A549 (cell line): ENCODE measurements at regions not wholly inside any gene's neighbourhood (a gene's known extent, or its start where the extent isn't known, plus 50 kb on each side); places are given as distances from the start of the nearest gene placed in this dataset.

Experiments
- ATAC-seq, 2 experiments: fragments of 200-7000 bp in 1 of 2; fragments of >200 bp in 1 of 2; cut with Nextera tagmentation in 1 of 2; cut with Tn5 transposase in 1 of 2; 3 replicates each; pipeline versions ENCODE4 v1.8.0 to v1.9.1; 2018 to 2020; ENCODE audit warnings: mild to moderate bottlenecking in 1 of 2, moderate library complexity in 1 of 2
- CTCF ChIA-PET: fragments of 300-600 bp; sonication (Branson Sonifier 250); formaldehyde crosslinking; extraction: SDS; loops from one replicate; lab custom pipeline; 2021; ENCODE audit warnings: antibody characterized with exemption, inconsistent platforms; lab: Yijun Ruan, JAX
- POLR2A ChIA-PET: fragments of 350-600 bp; formaldehyde crosslinking; extraction: SDS; loops from one replicate; lab custom pipeline; 2021; ENCODE audit warnings: antibody characterized with exemption, inconsistent platforms; lab: Yijun Ruan, JAX
- DNase-seq, 2 experiments: peaks; one replicate each; pipeline versions ENCODE4 v3.0.0 to v3.0.0-alpha.2; 2011 to 2016; ENCODE audit warnings: low read depth in 1 of 2, low spot score in 1 of 2
- FAIRE-seq: peaks from 2 replicates; lab custom pipeline; 2011; peaks lifted over from hg19 to GRCh38; lab: Jason Lieb, UNC
- H3K27ac ChIP-seq, 2 experiments: fragments of >200 bp; sonication (Bioruptor Twin); formaldehyde crosslinking; 3 replicates each; pipeline ENCODE4 v1.5.1; 2016 to 2017
- H3K4me1 ChIP-seq: fragments of >200 bp; sonication (Bioruptor Twin); formaldehyde crosslinking; 3 replicates; pipeline ENCODE4 v1.6.1; 2016
- H3K4me2 ChIP-seq: fragments of >200 bp; sonication (Bioruptor Twin); formaldehyde crosslinking; 3 replicates; pipeline ENCODE4 v1.6.1; 2016
- H3K4me3 ChIP-seq: fragments of >200 bp; sonication (Bioruptor Twin); formaldehyde crosslinking; 3 replicates; pipeline ENCODE4 v1.5.1; 2016
- H3K9me3 ChIP-seq: fragments of >200 bp; sonication (Bioruptor Twin); formaldehyde crosslinking; 3 replicates; pipeline ENCODE4 v1.6.1; 2016
- BHLHE40 ChIP-seq: IDR thresholded peaks from 2 replicates; pipeline ENCODE4 v1.6.1; 2012; ENCODE audit warnings: low read depth, low read length, inconsistent platforms
- CBX2 ChIP-seq: fragments of 200-600 bp; sonication (generic); IDR thresholded peaks from 2 replicates; pipeline ENCODE4 v1.6.1; 2016; ENCODE audit warnings: low read depth, mild to moderate bottlenecking, borderline replicate concordance
- CBX8 ChIP-seq: fragments of 200-600 bp; sonication (generic); IDR thresholded peaks from 2 replicates; pipeline ENCODE4 v1.6.1; 2016
- CHD2 ChIP-seq: fragments of 150-350 bp; IDR thresholded peaks from 2 replicates; pipeline ENCODE4 v1.6.1; 2014; ENCODE audit warnings: low read length; ENCODE audit not compliant: partially characterized antibody
- EHMT2 ChIP-seq: fragments of 200-600 bp; sonication (generic); IDR thresholded peaks from 2 replicates; pipeline ENCODE4 v1.6.1; 2016; ENCODE audit warnings: antibody characterized with exemption, low read depth, mild to moderate bottlenecking, moderate library complexity
- EP300 ChIP-seq, 2 experiments: fragments of >200 bp; sonication (Bioruptor Twin); formaldehyde crosslinking; IDR thresholded peaks; 2 replicates in 1 of 2; 3 replicates in 1 of 2; pipeline ENCODE4 v1.6.1; 2016 to 2017
- ESRRA ChIP-seq: fragments of 150-350 bp; IDR thresholded peaks from 2 replicates; pipeline ENCODE4 v1.6.1; 2014; ENCODE audit warnings: mild to moderate bottlenecking, low read length, borderline replicate concordance
- FOSL2 ChIP-seq, 2 experiments: fragments of 450-650 bp in 1 of 2; fragments of >200 bp in 1 of 2; sonication (Bioruptor Twin) in 1 of 2; formaldehyde crosslinking; IDR thresholded peaks; 2 replicates each; pipeline versions ENCODE4 v1.5.0 to v1.6.1; 2016 to 2020; ENCODE audit warnings: mild to moderate bottlenecking in 1 of 2, moderate library complexity in 1 of 2
- FOXS1 ChIP-seq: fragments of 250-450 bp; sonication (Bioruptor Pico); IDR thresholded peaks from 2 replicates; pipeline ENCODE4 v1.5.0; 2020; ENCODE audit warnings: mild to moderate bottlenecking, moderate library complexity
- HOXA7 ChIP-seq: fragments of 250-450 bp; sonication (Bioruptor Pico); IDR thresholded peaks from 2 replicates; pipeline ENCODE4 v1.5.0; 2020; ENCODE audit warnings: mild to moderate bottlenecking, moderate library complexity
- HOXB13 ChIP-seq: fragments of 250-450 bp; sonication (Bioruptor Pico); IDR thresholded peaks from 2 replicates; pipeline ENCODE4 v1.5.0; 2020; ENCODE audit warnings: low read depth, mild to moderate bottlenecking, moderate library complexity
- HOXB5 ChIP-seq: fragments of 250-450 bp; sonication (Bioruptor Pico); IDR thresholded peaks from 2 replicates; pipeline ENCODE4 v1.5.0; 2020; ENCODE audit warnings: mild to moderate bottlenecking, moderate library complexity
- JUNB ChIP-seq: fragments of >200 bp; sonication (Bioruptor Twin); formaldehyde crosslinking; IDR thresholded peaks from 2 replicates; pipeline ENCODE4 v1.6.1; 2016
- KDM5A ChIP-seq: fragments of 200-600 bp; sonication (generic); IDR thresholded peaks from 2 replicates; pipeline ENCODE4 v1.6.1; 2016; ENCODE audit warnings: antibody characterized with exemption, mild to moderate bottlenecking
- MAFK ChIP-seq: fragments of 450-650 bp; IDR thresholded peaks from 2 replicates; pipeline ENCODE4 v1.6.1; 2014; ENCODE audit not compliant: partially characterized antibody
- NR3C1 ChIP-seq: fragments of >200 bp; sonication (Bioruptor Twin); formaldehyde crosslinking; IDR thresholded peaks from 3 replicates; pipeline ENCODE4 v1.6.1; 2017
- POLR2AphosphoS2 ChIP-seq: conservative IDR thresholded peaks from 2 replicates; pipeline ENCODE4 v1.6.1; 2012; ENCODE audit warnings: low read length, improper control_type of control experiment, inconsistent platforms
- RCOR1 ChIP-seq: fragments of 150-350 bp; IDR thresholded peaks from 2 replicates; pipeline ENCODE4 v1.6.1; 2014; ENCODE audit warnings: antibody characterized with exemption, low read length, low read depth
- RFX5 ChIP-seq: fragments of 450-650 bp; IDR thresholded peaks from 2 replicates; pipeline ENCODE4 v1.7.1; 2014; ENCODE audit warnings: antibody characterized with exemption, mild to moderate bottlenecking, moderate library complexity
- TP53 ChIP-seq: fragments of 250-450 bp; sonication (Bioruptor Pico); IDR thresholded peaks from 2 replicates; pipeline ENCODE4 v1.5.0; 2021; ENCODE audit warnings: mild to moderate bottlenecking, moderate library complexity
- USF2 ChIP-seq: fragments of 450-650 bp; IDR thresholded peaks from 2 replicates; pipeline ENCODE4 v1.6.1; 2014; ENCODE audit warnings: antibody characterized with exemption
- ZC3H11A ChIP-seq: fragments of 450-650 bp; IDR thresholded peaks from 2 replicates; pipeline ENCODE4 v1.6.1; 2014; ENCODE audit warnings: antibody characterized with exemption, mild to moderate bottlenecking
- ZNF302 ChIP-seq: fragments of 250-450 bp; sonication (Bioruptor Pico); IDR thresholded peaks from 2 replicates; pipeline ENCODE4 v1.9.0; 2021; ENCODE audit warnings: inconsistent platforms, mild to moderate bottlenecking, moderate library complexity
- ZSCAN20 ChIP-seq: fragments of 250-450 bp; sonication (Bioruptor Pico); IDR thresholded peaks from 2 replicates; pipeline ENCODE4 v1.8.0; 2022; ENCODE audit warnings: mild to moderate bottlenecking, moderate library complexity
- WGBS: methylation state at CpG from one replicate; pipeline ENCODE4 v1.1.6; 2017; ENCODE audit errors: missing lambda C conversion rate; 5-methylcytosine and 5-hydroxymethylcytosine counted together
- TF ChIP-seq, protein P1 (sequence below): IDR thresholded peaks from 2 replicates; pipeline ENCODE4 v1.6.1; 2012; ENCODE audit warnings: low read depth, borderline replicate concordance
- TF ChIP-seq, protein P2 (sequence below): fragments of >200 bp; sonication (Bioruptor Twin); formaldehyde crosslinking; IDR thresholded peaks from 2 replicates; pipeline ENCODE4 v1.6.1; 2016

- Histone ChIP-seq H3K27ac (no peak overlapping the region), H3K4me1 (no peaks in the 10 kb centered on the region), H3K4me3 (no peak overlapping the region), H3K9me3 (no peaks in the 10 kb centered on the region), H3K4me2 (no peak overlapping the region)
- no peak for ATAC-seq
- DNase-seq = no peak
- ChIA-PET CTCF (no interaction called here), POLR2A (no interaction called here)
- WGBS = 55% methylated on average over 14 of the region's 15 CpGs
- no peak for FAIRE-seq
- no peak for TF ChIP-seq ESRRA
- TF ChIP-seq EHMT2 = no peak
- no peak for TF ChIP-seq HOXA7
- no peak for TF ChIP-seq RCOR1
- TF ChIP-seq ZC3H11A = no peak
- no peak for TF ChIP-seq MAFK
- no peak for TF ChIP-seq CHD2
- TF ChIP-seq ZSCAN20 (CRISPR knock-in tag) = no peak
- no peak for TF ChIP-seq CBX2
- no peak for TF ChIP-seq FOSL2 (IDR thresholded peaks at IDR 0.05)
- no peak for TF ChIP-seq FOSL2 (CRISPR knock-in tag; IDR thresholded peaks at IDR 0.05)
- no peak for TF ChIP-seq POLR2AphosphoS2
- TF ChIP-seq HOXB13 (CRISPR knock-in tag) = no peak
These were observed 65.7 kb upstream of the ATP12A start for GRCh38 chr13:24614306-24615080.

DNA sequence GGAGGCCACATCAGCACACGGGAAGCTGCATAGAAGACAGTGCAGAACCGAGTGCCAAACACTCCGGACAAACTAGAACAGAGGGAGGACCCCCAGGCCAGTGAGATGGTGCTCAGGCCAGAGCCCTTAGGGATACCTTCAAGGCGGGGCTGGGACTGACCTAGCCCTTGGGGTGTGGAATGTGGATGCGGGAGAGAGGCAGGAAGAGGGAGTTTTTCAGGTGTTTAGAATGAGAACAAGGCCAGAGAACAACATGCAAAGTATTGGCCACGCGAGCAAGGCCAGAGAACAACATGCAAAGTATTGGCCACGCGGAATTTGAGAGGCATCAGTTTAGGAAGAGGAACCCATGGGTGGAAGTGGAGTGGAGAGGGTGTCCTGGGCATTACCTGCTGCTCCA is 65.1 kb upstream of the ATP12A start:
- H3K4me2 ChIP-seq = no peak overlapping the region
- 70% methylated on average over 5 of the region's 9 CpGs for WGBS
- H3K4me3 ChIP-seq = no peak overlapping the region
- CTCF ChIA-PET = interaction anchor here (0.7 kb wide), 1 partner anchor 104 kb away, joined by 6 read pairs; no protein-coding TSS in a partner anchor
- POLR2A ChIA-PET = no interaction called here
- TF ChIP-seq KDM5A (no peak), USF2 (no peak), FOSL2 (IDR thresholded peaks at IDR 0.05) (no peak), FOSL2 (CRISPR knock-in tag; IDR thresholded peaks at IDR 0.05) (no peak), HOXB5 (CRISPR knock-in tag) (no peak), NR3C1 (no peak), TP53 (no peak), RFX5 (no peak), BHLHE40 (no peak), EHMT2 (no peak), EP300 (IDR thresholded peaks at IDR 0.05) (no peak), HOXB13 (CRISPR knock-in tag) (no peak), ZNF302 (CRISPR knock-in tag) (no peak), JUNB (no peak), CBX8 (no peak), ZSCAN20 (CRISPR knock-in tag) (no peak), FOXS1 (CRISPR knock-in tag) (no peak)
- TF ChIP-seq, protein P1, sequence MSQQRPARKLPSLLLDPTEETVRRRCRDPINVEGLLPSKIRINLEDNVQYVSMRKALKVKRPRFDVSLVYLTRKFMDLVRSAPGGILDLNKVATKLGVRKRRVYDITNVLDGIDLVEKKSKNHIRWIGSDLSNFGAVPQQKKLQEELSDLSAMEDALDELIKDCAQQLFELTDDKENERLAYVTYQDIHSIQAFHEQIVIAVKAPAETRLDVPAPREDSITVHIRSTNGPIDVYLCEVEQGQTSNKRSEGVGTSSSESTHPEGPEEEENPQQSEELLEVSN = no peak
- TF ChIP-seq, protein P2, sequence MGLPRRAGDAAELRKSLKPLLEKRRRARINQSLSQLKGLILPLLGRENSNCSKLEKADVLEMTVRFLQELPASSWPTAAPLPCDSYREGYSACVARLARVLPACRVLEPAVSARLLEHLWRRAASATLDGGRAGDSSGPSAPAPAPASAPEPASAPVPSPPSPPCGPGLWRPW = no peak
- ATAC-seq = no peak
- no peaks in the 10 kb centered on the region for H3K9me3 ChIP-seq
- H3K4me1 ChIP-seq = no peaks in the 10 kb centered on the region
- H3K27ac ChIP-seq = no peak overlapping the region
- no peak for FAIRE-seq
- DNase-seq = no peak
